ENCODE measurements at regions not wholly inside any gene's neighbourhood (a gene's known extent, or its start where the extent isn't known, plus 50 kb on each side); places are given as distances from the start of the nearest gene placed in this dataset.
A peak's percentile ranks its signal among the peaks of the same experiment; 100 is the strongest.

- Mint-ChIP-seq H3K4me3 (no peak overlapping the region), H3K27ac (no peak overlapping the region), H3K9me3 (peaks cover 6% of the 10 kb centered on the region; the same call in 1 of the 2 replicates), H3K27me3 (ENCODE audit: low read depth) (peaks cover 6% of the 10 kb centered on the region), H3K4me1 (no peaks in the 10 kb centered on the region), H3K36me3 (no peaks in the 10 kb centered on the region)
- POLR2A ChIA-PET, result no interaction called here
- TF ChIP-seq USF1 (CRISPR knock-in tag; IDR thresholded peaks at IDR 0.05) (no peak), E2F1 (CRISPR knock-in tag; IDR thresholded peaks at IDR 0.05) (no peak), AR (CRISPR knock-in tag; IDR thresholded peaks at IDR 0.05) (no peak), ESRRA (CRISPR knock-in tag; IDR thresholded peaks at IDR 0.05; ENCODE audit: borderline replicate concordance) (no peak), ZNF232 (CRISPR knock-in tag; IDR thresholded peaks at IDR 0.05) (no peak), IRF2 (CRISPR knock-in tag; IDR thresholded peaks at IDR 0.05; ENCODE audit: borderline replicate concordance, low read depth) (no peak), ETV6 (CRISPR knock-in tag; IDR thresholded peaks at IDR 0.05) (no peak), ATF2 (CRISPR knock-in tag; IDR thresholded peaks at IDR 0.05; ENCODE audit: borderline replicate concordance, low read depth) (no peak), ZNF423 (CRISPR knock-in tag; IDR thresholded peaks at IDR 0.05) (no peak), ZNF425 (CRISPR knock-in tag; conservative IDR thresholded peaks at IDR 0.05) (no peak), CTCF (IDR thresholded peaks at IDR 0.05) (no peak)
- CTCF ChIA-PET, result no interaction called here
- no peak for ATAC-seq
- no peak for DNase-seq (ENCODE audit: low spot score)
These were observed 143.3 kb upstream of the IPO5 start for GRCh38 chr13:97810152-97810551.

- Mint-ChIP-seq H3K27me3 (ENCODE audit: low read depth) (no peaks in the 10 kb centered on the region), H3K4me3 (no peak overlapping the region), H3K9me3 (peaks cover 4% of the 10 kb centered on the region; the same call in 1 of the 2 replicates), H3K27ac (no peak overlapping the region), H3K4me1 (no peaks in the 10 kb centered on the region), H3K36me3 (no peaks in the 10 kb centered on the region)
- ATAC-seq (no peak), DNase-seq (ENCODE audit: low spot score) (no peak)
- CTCF ChIA-PET, result no interaction called here
- POLR2A ChIA-PET, result no interaction called here
- TF ChIP-seq ZNF317 (CRISPR knock-in tag; IDR thresholded peaks at IDR 0.05; ENCODE audit: borderline replicate concordance, low read depth) (peak; percentile 66; the same call in 1 of the 2 replicates), E2F1 (CRISPR knock-in tag; IDR thresholded peaks at IDR 0.05) (no peak)
These were observed 131.1 kb upstream of the IPO5 start for GRCh38 chr13:97822377-97822776.
